GM23248 (cell line): ENCODE measurements at regions not wholly inside any gene's neighbourhood (a gene's known extent, or its start where the extent isn't known, plus 50 kb on each side); places are given as distances from the start of the nearest gene placed in this dataset.

Source experiments
- DNase-seq: peaks from one replicate; pipeline ENCODE4 v3.0.0-alpha.2; 2015
- H2AFZ ChIP-seq: fragments of 200-600 bp; sonication (generic); 2 replicates; pipeline ENCODE4 v1.6.1; 2016; ENCODE audit warnings: antibody characterized with exemption
- H3F3A ChIP-seq: fragments of 200-600 bp; sonication (generic); 2 replicates; pipeline ENCODE4 v1.6.1; 2016; ENCODE audit warnings: mild to moderate bottlenecking, antibody characterized with exemption, mixed run types; ENCODE audit not compliant: insufficient read depth
- H3K27ac ChIP-seq: fragments of 200-600 bp; sonication (generic); 2 replicates; pipeline ENCODE4 v1.5.1; 2016; ENCODE audit warnings: mild to moderate bottlenecking
- H3K27me3 ChIP-seq: fragments of 200-600 bp; sonication (generic); replicated peaks from 2 replicates; pipeline ENCODE4 v1.6.1; 2016; ENCODE audit warnings: mild to moderate bottlenecking; ENCODE audit not compliant: insufficient read depth
- H3K36me3 ChIP-seq: fragments of 200-600 bp; sonication (generic); 2 replicates; pipeline ENCODE4 v1.6.1; 2016; ENCODE audit warnings: low read depth, mild to moderate bottlenecking
- H3K4me1 ChIP-seq: fragments of 200-600 bp; sonication (generic); 2 replicates; pipeline ENCODE4 v1.6.1; 2016; ENCODE audit warnings: mild to moderate bottlenecking; ENCODE audit not compliant: insufficient read depth
- H3K4me2 ChIP-seq: fragments of 200-600 bp; sonication (generic); one replicate; pipeline ENCODE4 v1.6.1; 2016; ENCODE audit warnings: mild to moderate bottlenecking; ENCODE audit not compliant: unreplicated experiment
- H3K4me3 ChIP-seq: fragments of 200-600 bp; sonication (generic); 2 replicates; pipeline ENCODE4 v1.5.1; 2016; ENCODE audit warnings: mild to moderate bottlenecking
- H3K79me2 ChIP-seq: fragments of 200-600 bp; sonication (generic); 2 replicates; pipeline ENCODE4 v1.6.1; 2016; ENCODE audit warnings: mild to moderate bottlenecking; ENCODE audit not compliant: insufficient read depth
- H3K9ac ChIP-seq: fragments of 200-600 bp; sonication (generic); 2 replicates; pipeline ENCODE4 v1.6.1; 2016; ENCODE audit warnings: mild to moderate bottlenecking
- H3K9me2 ChIP-seq: fragments of 200-600 bp; sonication (generic); 2 replicates; pipeline ENCODE4 v1.6.1; 2016; ENCODE audit warnings: mixed run types, mild to moderate bottlenecking, moderate library complexity; ENCODE audit not compliant: insufficient read depth
- H3K9me3 ChIP-seq: fragments of 200-600 bp; sonication (generic); one replicate; pipeline ENCODE4 v1.6.1; 2017; ENCODE audit warnings: low read depth
- H4K20me1 ChIP-seq: fragments of 200-600 bp; sonication (generic); 2 replicates; pipeline ENCODE4 v1.6.0; 2016; ENCODE audit not compliant: insufficient read depth
- EZH2 ChIP-seq: fragments of 200-600 bp; sonication (generic); IDR thresholded peaks from 2 replicates; pipeline ENCODE4 v1.6.1; 2018; ENCODE audit warnings: antibody characterized with exemption, mild to moderate bottlenecking; ENCODE audit not compliant: insufficient read depth, poor library complexity, severe bottlenecking
- EZH2phosphoT487 ChIP-seq: fragments of 200-600 bp; sonication (generic); IDR thresholded peaks from 2 replicates; pipeline ENCODE4 v1.6.1; 2018; ENCODE audit warnings: antibody characterized with exemption, moderate library complexity, mild to moderate bottlenecking, low read depth; ENCODE audit not compliant: insufficient read depth
- WGBS, 2 experiments: methylation state at CpG; one replicate each; pipeline ENCODE4 v1.1.6; 2015 to 2017; ENCODE audit warnings: low lambda C conversion rate in 2 of 2, low coverage in 1 of 2; ENCODE audit errors: missing lambda C conversion rate in 2 of 2; 5-methylcytosine and 5-hydroxymethylcytosine counted together
- in situ Hi-C: fragments of 300-500 bp; cut with MboI; formaldehyde crosslinking; loops from 2 replicates; pipeline ENCODE4 v1.15.0; 2020

- Histone ChIP-seq H4K20me1 (no peaks in the 10 kb centered on the region), H3K27ac (no peak overlapping the region), H3K36me3 (no peaks in the 10 kb centered on the region), H3K4me1 (peaks cover 59% of the 10 kb centered on the region), H3K79me2 (no peaks in the 10 kb centered on the region), H3K9me3 (no peaks in the 10 kb centered on the region), H3K27me3 (no peaks in the 10 kb centered on the region), H3K4me3 (no peak overlapping the region), H3K9ac (no peak overlapping the region), H2AFZ (no peak overlapping the region), H3K9me2 (no peaks in the 10 kb centered on the region), H3K4me2 (peak overlapping the region; percentile 23), H3F3A (peaks cover 24% of the 10 kb centered on the region)
- in situ Hi-C loops: no loop called here
- DNase-seq: no peak
- WGBS, 2 experiments: 93 to 100% methylated on average over 1 of the region's 1 CpG
- TF ChIP-seq EZH2 (no peak), EZH2phosphoT487 (no peak)
Measured at GRCh38 chr4:74535512-74535911, 90.6 kb downstream of the AREG start.

- no peak overlapping the region for H3K4me3 ChIP-seq
- no peak overlapping the region for H3K9ac ChIP-seq
- H3K9me3 ChIP-seq: no peaks in the 10 kb centered on the region
- H3K4me1 ChIP-seq: peaks cover 68% of the 10 kb centered on the region
- H3F3A ChIP-seq: peaks cover 26% of the 10 kb centered on the region
- no peaks in the 10 kb centered on the region for H3K36me3 ChIP-seq
- H3K27me3 ChIP-seq: no peaks in the 10 kb centered on the region
- DNase-seq: peak; percentile 40
- in situ Hi-C loops: no loop called here
- no peak overlapping the region for H3K27ac ChIP-seq
- TF ChIP-seq EZH2 (no peak), EZH2phosphoT487 (no peak)
- H3K79me2 ChIP-seq: no peaks in the 10 kb centered on the region
- 57 to 69% methylated on average over 1 of the region's 1 CpG for WGBS, 2 experiments
- H3K4me2 ChIP-seq: peak overlapping the region; percentile 2
- H2AFZ ChIP-seq: no peak overlapping the region
- H3K9me2 ChIP-seq: no peaks in the 10 kb centered on the region
- H4K20me1 ChIP-seq: no peaks in the 10 kb centered on the region
Measured at GRCh38 chr4:74536557-74536956, 91.6 kb downstream of the AREG start.

GRCh38 chr4:74537459-74537858 lies 92.5 kb downstream of the AREG start:
- H3K36me3 ChIP-seq: no peaks in the 10 kb centered on the region
- no peak for TF ChIP-seq EZH2
- in situ Hi-C loops: no loop called here
- no peaks in the 10 kb centered on the region for H3K9me3 ChIP-seq
- H3K4me3 ChIP-seq: no peak overlapping the region
- WGBS, 2 experiments: 71 to 79% methylated on average over 3 of the region's 3 CpGs
- peak; percentile 60 for DNase-seq
- H4K20me1 ChIP-seq: no peaks in the 10 kb centered on the region
- H3K9me2 ChIP-seq: no peaks in the 10 kb centered on the region
- no peaks in the 10 kb centered on the region for H3K79me2 ChIP-seq
- no peak overlapping the region for H3K27ac ChIP-seq
- no peak overlapping the region for H2AFZ ChIP-seq
- peak overlapping the region; percentile 2 for H3K4me2 ChIP-seq
- peaks cover 27% of the 10 kb centered on the region for H3F3A ChIP-seq
- no peaks in the 10 kb centered on the region for H3K27me3 ChIP-seq
- no peak overlapping the region for H3K9ac ChIP-seq
- H3K4me1 ChIP-seq: peaks cover 68% of the 10 kb centered on the region

GRCh38 chr4:74539044-74539790 lies 94.3 kb downstream of the AREG start:
- Histone ChIP-seq H3K27ac (peak overlapping the region; percentile 60), H3K9me3 (no peaks in the 10 kb centered on the region), H3K79me2 (no peaks in the 10 kb centered on the region), H3K36me3 (no peaks in the 10 kb centered on the region), H3K27me3 (no peaks in the 10 kb centered on the region), H3K4me3 (no peak overlapping the region), H3F3A (peaks cover 44% of the 10 kb centered on the region), H3K4me1 (peaks cover 82% of the 10 kb centered on the region), H3K4me2 (peak overlapping the region; percentile 6), H2AFZ (peak overlapping the region; percentile 18; the same call in 1 of the 2 replicates), H3K9ac (no peak overlapping the region), H4K20me1 (no peaks in the 10 kb centered on the region), H3K9me2 (no peaks in the 10 kb centered on the region)
- DNase-seq: peak; percentile 52
- WGBS, 2 experiments: 40 to 42% methylated on average over 3 of the region's 3 CpGs
- in situ Hi-C loops: no loop called here
- TF ChIP-seq EZH2phosphoT487: no peak
- TF ChIP-seq EZH2: no peak

- Histone ChIP-seq H3K79me2 (no peaks in the 10 kb centered on the region), H3K27ac (peak overlapping the region; percentile 60), H3K27me3 (no peaks in the 10 kb centered on the region), H3K4me2 (peak overlapping the region; percentile 40), H3K36me3 (no peaks in the 10 kb centered on the region), H2AFZ (no peak overlapping the region), H3K9me3 (no peaks in the 10 kb centered on the region), H3K4me1 (peaks cover 82% of the 10 kb centered on the region), H3F3A (peaks cover 43% of the 10 kb centered on the region), H3K9ac (peak overlapping the region; percentile 31; the same call in 1 of the 2 replicates), H4K20me1 (no peaks in the 10 kb centered on the region), H3K4me3 (no peak overlapping the region), H3K9me2 (no peaks in the 10 kb centered on the region)
- peak; percentile 89 for DNase-seq
- in situ Hi-C loops: no loop called here
- TF ChIP-seq EZH2 (no peak), EZH2phosphoT487 (no peak)
- 0% methylated on average over 1 of the region's 1 CpG for WGBS, 2 experiments
Measured at GRCh38 chr4:74540193-74540592, 95.3 kb downstream of the AREG start.
